SK-N-SH treated with all-trans-retinoic acid at 6 μM for 48 hours (cell line): ENCODE measurements at regions not wholly inside any gene's neighbourhood (a gene's known extent, or its start where the extent isn't known, plus 50 kb on each side); places are given as distances from the start of the nearest gene placed in this dataset.

Experiments
- BACH2 ChIP-seq: fragments of 250-450 bp; sonication (Bioruptor Pico); IDR thresholded peaks from 2 replicates; pipeline ENCODE4 v1.9.0; 2021; ENCODE audit warnings: mild to moderate bottlenecking, borderline replicate concordance
- ZC3H10 ChIP-seq: fragments of 250-450 bp; sonication (Bioruptor Pico); IDR thresholded peaks from 2 replicates; pipeline ENCODE4 v1.5.1; 2021; ENCODE audit warnings: mild to moderate bottlenecking, moderate library complexity
- ZFP3 ChIP-seq: fragments of 250-450 bp; sonication (Bioruptor Pico); IDR thresholded peaks from 2 replicates; pipeline ENCODE4 v1.5.0; 2020; ENCODE audit warnings: mild to moderate bottlenecking, moderate library complexity
- ZNF565 ChIP-seq: fragments of 450-650 bp; formaldehyde crosslinking; conservative IDR thresholded peaks from 2 replicates; pipeline ENCODE4 v1.5.0; 2020; ENCODE audit warnings: low read depth, mild to moderate bottlenecking, moderate library complexity
- TF ChIP-seq, protein P1 (sequence below): fragments of 250-450 bp; sonication (Bioruptor Pico); IDR thresholded peaks from 2 replicates; pipeline ENCODE4 v1.5.1; 2020; ENCODE audit warnings: low read depth, mild to moderate bottlenecking, moderate library complexity

DNA sequence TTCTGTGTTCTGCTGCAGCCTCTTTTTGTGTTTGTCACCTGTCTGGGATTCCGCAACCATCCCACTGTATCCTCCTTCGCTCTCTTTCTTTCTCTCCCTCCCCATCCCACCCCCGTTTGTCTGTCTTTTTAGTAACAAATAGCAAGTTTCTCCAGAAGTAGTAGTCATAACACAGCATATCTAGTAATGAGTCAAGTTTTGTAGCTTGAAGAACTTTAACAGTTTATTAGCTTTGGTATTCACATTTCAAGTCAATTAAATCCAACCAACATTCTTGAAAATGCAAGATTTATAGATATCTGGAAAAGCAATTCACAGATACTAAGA is 154.1 kb upstream of the MTPN start:
- TF ChIP-seq, protein P1, sequence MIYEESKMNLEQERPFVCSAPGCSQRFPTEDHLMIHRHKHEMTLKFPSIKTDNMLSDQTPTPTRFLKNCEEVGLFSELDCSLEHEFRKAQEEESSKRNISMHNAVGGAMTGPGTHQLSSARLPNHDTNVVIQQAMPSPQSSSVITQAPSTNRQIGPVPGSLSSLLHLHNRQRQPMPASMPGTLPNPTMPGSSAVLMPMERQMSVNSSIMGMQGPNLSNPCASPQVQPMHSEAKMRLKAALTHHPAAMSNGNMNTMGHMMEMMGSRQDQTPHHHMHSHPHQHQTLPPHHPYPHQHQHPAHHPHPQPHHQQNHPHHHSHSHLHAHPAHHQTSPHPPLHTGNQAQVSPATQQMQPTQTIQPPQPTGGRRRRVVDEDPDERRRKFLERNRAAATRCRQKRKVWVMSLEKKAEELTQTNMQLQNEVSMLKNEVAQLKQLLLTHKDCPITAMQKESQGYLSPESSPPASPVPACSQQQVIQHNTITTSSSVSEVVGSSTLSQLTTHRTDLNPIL (CRISPR knock-in tag), result no peak
- no peak for TF ChIP-seq BACH2
- TF ChIP-seq ZNF565 (CRISPR knock-in tag), result no peak
- TF ChIP-seq ZC3H10, result no peak
- TF ChIP-seq ZFP3 (CRISPR knock-in tag), result no peak
